HEK293 (cell line): ENCODE measurements at regions not wholly inside any gene's neighbourhood (a gene's known extent, or its start where the extent isn't known, plus 50 kb on each side); places are given as distances from the start of the nearest gene placed in this dataset.

ENCODE experiments used
- CTCF ChIA-PET: fragments of 350-600 bp; formaldehyde crosslinking; extraction: SDS; loops from one replicate; lab custom pipeline; 2021; ENCODE audit warnings: antibody characterized with exemption; lab: Yijun Ruan, JAX
- POLR2A ChIA-PET: fragments of 300-600 bp; formaldehyde crosslinking; extraction: SDS; loops from one replicate; lab custom pipeline; 2020; ENCODE audit warnings: antibody characterized with exemption, inconsistent platforms; lab: Yijun Ruan, JAX
- H3K27ac ChIP-seq: fragments of 200-500 bp; sonication (Bioruptor generic); 2 replicates; pipeline ENCODE4 v1.5.1; 2014; ENCODE audit warnings: low read depth, low read length, control low read depth, inconsistent platforms; ENCODE audit errors: extremely low read depth
- H3K36me3 ChIP-seq, 2 experiments: fragments of 200-500 bp in 1 of 2; sonication (Bioruptor generic) in 1 of 2; 1 replicate in 1 of 2; 2 replicates in 1 of 2; pipeline ENCODE4 v1.5.1; 2014 to 2017; ENCODE audit warnings: inconsistent platforms in 2 of 2, low read length in 2 of 2; ENCODE audit not compliant: control insufficient read depth in 2 of 2, insufficient read depth in 1 of 2
- H3K4me1 ChIP-seq: fragments of 200-500 bp; sonication (Bioruptor generic); 2 replicates; pipeline ENCODE4 v1.5.1; 2014; ENCODE audit warnings: mild to moderate bottlenecking, low read length, inconsistent platforms; ENCODE audit not compliant: control insufficient read depth, insufficient read depth
- H3K4me3 ChIP-seq: 2 replicates; pipeline ENCODE4 v1.5.1; 2011; ENCODE audit warnings: low read depth, mild to moderate bottlenecking, control low read depth, low read length, moderate library complexity
- H3K9me3 ChIP-seq: fragments of 200-500 bp; sonication (Bioruptor generic); 2 replicates; pipeline ENCODE4 v1.5.1; 2014; ENCODE audit warnings: low read depth, low read length, inconsistent platforms; ENCODE audit not compliant: control insufficient read depth, insufficient read depth
- AEBP2 ChIP-seq: fragments of 450-650 bp; formaldehyde crosslinking; IDR thresholded peaks from 2 replicates; pipeline ENCODE4 v1.5.1; 2016; ENCODE audit warnings: missing biosample characterization, missing genetic modification characterization, borderline replicate concordance
- SETDB1 ChIP-seq: IDR thresholded peaks from one replicate; pipeline ENCODE4 v1.6.1; 2017; ENCODE audit warnings: mild to moderate bottlenecking, low read length, moderate library complexity, mixed read lengths; ENCODE audit not compliant: insufficient read length
- TRIM28 ChIP-seq: IDR thresholded peaks from 2 replicates; pipeline ENCODE4 v1.6.1; 2011; ENCODE audit warnings: low read length, control low read depth, borderline replicate concordance
- ZEB2 ChIP-seq: fragments of 450-650 bp; formaldehyde crosslinking; IDR thresholded peaks from 2 replicates; pipeline ENCODE4 v1.5.1; 2016; ENCODE audit warnings: missing biosample characterization, missing genetic modification characterization
- ZNF133 ChIP-seq: fragments of 450-650 bp; formaldehyde crosslinking; IDR thresholded peaks from 2 replicates; pipeline ENCODE4 v1.5.1; 2016; ENCODE audit warnings: missing biosample characterization, missing genetic modification characterization
- ZNF184 ChIP-seq: fragments of 450-650 bp; IDR thresholded peaks from 2 replicates; pipeline ENCODE4 v1.5.1; 2018; ENCODE audit warnings: missing biosample characterization, mild to moderate bottlenecking, missing genetic modification characterization
- ZNF341 ChIP-seq: fragments of 450-650 bp; formaldehyde crosslinking; IDR thresholded peaks from 2 replicates; pipeline ENCODE4; 2016; ENCODE audit warnings: low read depth, missing biosample characterization, missing genetic modification characterization
- ZNF350 ChIP-seq: fragments of 450-650 bp; formaldehyde crosslinking; IDR thresholded peaks from 2 replicates; pipeline ENCODE4 v1.5.0; 2017; ENCODE audit warnings: missing biosample characterization, mild to moderate bottlenecking, missing genetic modification characterization
- ZNF391 ChIP-seq: fragments of 450-650 bp; formaldehyde crosslinking; IDR thresholded peaks from 2 replicates; pipeline ENCODE4 v1.5.1; 2016; ENCODE audit warnings: low read depth, missing biosample characterization, missing genetic modification characterization, borderline replicate concordance
- ZNF394 ChIP-seq: fragments of 450-650 bp; formaldehyde crosslinking; IDR thresholded peaks from 2 replicates; pipeline ENCODE4 v1.5.1; 2016; ENCODE audit warnings: missing biosample characterization, missing genetic modification characterization, mild to moderate bottlenecking, moderate library complexity, borderline replicate concordance
- ZNF513 ChIP-seq: fragments of 450-650 bp; IDR thresholded peaks from 2 replicates; pipeline ENCODE4 v1.5.1; 2018; ENCODE audit warnings: missing biosample characterization, missing genetic modification characterization
- ZNF571 ChIP-seq: fragments of 450-650 bp; formaldehyde crosslinking; IDR thresholded peaks from 2 replicates; pipeline ENCODE4 v1.5.0; 2017; ENCODE audit warnings: missing biosample characterization, missing genetic modification characterization
- ZNF658 ChIP-seq: fragments of 450-650 bp; formaldehyde crosslinking; IDR thresholded peaks from 2 replicates; pipeline ENCODE4; 2016; ENCODE audit warnings: missing biosample characterization, missing genetic modification characterization
- ZNF843 ChIP-seq: fragments of 450-650 bp; formaldehyde crosslinking; IDR thresholded peaks from 2 replicates; pipeline ENCODE4 v1.5.1; 2016; ENCODE audit warnings: missing biosample characterization, missing genetic modification characterization
- TF ChIP-seq, protein P1 (sequence below): fragments of 450-650 bp; formaldehyde crosslinking; IDR thresholded peaks from 2 replicates; pipeline ENCODE4 v1.5.1; 2016; ENCODE audit warnings: missing biosample characterization, missing genetic modification characterization
- TF ChIP-seq, protein P2 (sequence below): fragments of 450-650 bp; formaldehyde crosslinking; IDR thresholded peaks from 2 replicates; pipeline ENCODE4 v1.5.1; 2016; ENCODE audit warnings: missing biosample characterization, missing genetic modification characterization
- TF ChIP-seq, protein P3 (sequence below): fragments of 450-650 bp; formaldehyde crosslinking; IDR thresholded peaks from 2 replicates; pipeline ENCODE4 v1.5.1; 2017; ENCODE audit warnings: missing biosample characterization, missing genetic modification characterization

- H3K9me3 ChIP-seq = no peaks in the 10 kb centered on the region
- no peaks in the 10 kb centered on the region for H3K4me1 ChIP-seq
- no peaks in the 10 kb centered on the region for H3K36me3 ChIP-seq
- H3K4me3 ChIP-seq = no peak overlapping the region
- no peak overlapping the region for H3K27ac ChIP-seq
- no peak for TF ChIP-seq ZNF571 (tag by site-specific recombination)
- POLR2A ChIA-PET = no interaction called here
- CTCF ChIA-PET = no interaction called here
Observed at GRCh38 chr3:59266551-59266950, 216.7 kb upstream of the CFAP20DC start.

- no peaks in the 10 kb centered on the region for H3K9me3 ChIP-seq
- H3K27ac ChIP-seq = no peak overlapping the region
- no peak for TF ChIP-seq ZNF394
- no peak for TF ChIP-seq ZNF658 (tag by site-specific recombination)
- TF ChIP-seq ZNF350 = no peak
- ChIA-PET CTCF (no interaction called here), POLR2A (no interaction called here)
- H3K36me3 ChIP-seq = no peaks in the 10 kb centered on the region
- H3K4me1 ChIP-seq = no peaks in the 10 kb centered on the region
- no peak overlapping the region for H3K4me3 ChIP-seq
Observed at GRCh38 chr3:59265566-59265965, 215.7 kb upstream of the CFAP20DC start.

DNA sequence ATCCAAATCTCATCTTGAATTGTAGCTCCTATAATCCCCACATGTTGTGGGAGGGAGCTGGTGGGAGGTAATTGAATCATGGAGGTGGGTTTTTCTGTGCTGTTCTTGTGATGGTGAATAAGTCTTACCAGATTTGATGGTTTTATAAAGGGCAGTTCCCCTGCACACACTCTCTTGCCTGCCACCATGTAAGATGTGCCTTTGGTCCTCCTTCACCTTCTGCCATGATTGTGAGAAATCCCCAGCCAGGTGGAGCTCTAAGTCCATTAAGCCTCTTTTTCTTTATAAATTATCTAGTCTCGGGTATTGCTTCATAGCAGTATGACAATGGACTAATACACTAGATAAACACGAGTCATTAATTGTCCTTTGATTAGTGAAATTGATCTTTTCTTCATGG is 214.5 kb upstream of the CFAP20DC start:
- H3K4me3 ChIP-seq = no peak overlapping the region
- POLR2A ChIA-PET = no interaction called here
- H3K9me3 ChIP-seq = no peaks in the 10 kb centered on the region
- no peak overlapping the region for H3K27ac ChIP-seq
- TF ChIP-seq SETDB1 (peak; percentile 76), ZEB2 (tag by site-specific recombination) (no peak)
- TF ChIP-seq, all 188 proteins: peak for 1
- no peaks in the 10 kb centered on the region for H3K36me3 ChIP-seq
- CTCF ChIA-PET = interaction anchor here (0.7 kb wide), 1 partner anchor 1480 kb away, joined by 3 read pairs; no protein-coding TSS in a partner anchor
- no peaks in the 10 kb centered on the region for H3K4me1 ChIP-seq

GRCh38 chr3:59263152-59263551 is 213.3 kb upstream of the CFAP20DC start:
- Histone ChIP-seq H3K27ac (no peak overlapping the region), H3K4me3 (no peak overlapping the region), H3K36me3 (no peaks in the 10 kb centered on the region), H3K9me3 (no peaks in the 10 kb centered on the region), H3K4me1 (no peaks in the 10 kb centered on the region)
- ChIA-PET POLR2A (no interaction called here), CTCF (no interaction called here)
- no peak for TF ChIP-seq ZNF513 (tag by site-specific recombination)
- TF ChIP-seq, protein P1, sequence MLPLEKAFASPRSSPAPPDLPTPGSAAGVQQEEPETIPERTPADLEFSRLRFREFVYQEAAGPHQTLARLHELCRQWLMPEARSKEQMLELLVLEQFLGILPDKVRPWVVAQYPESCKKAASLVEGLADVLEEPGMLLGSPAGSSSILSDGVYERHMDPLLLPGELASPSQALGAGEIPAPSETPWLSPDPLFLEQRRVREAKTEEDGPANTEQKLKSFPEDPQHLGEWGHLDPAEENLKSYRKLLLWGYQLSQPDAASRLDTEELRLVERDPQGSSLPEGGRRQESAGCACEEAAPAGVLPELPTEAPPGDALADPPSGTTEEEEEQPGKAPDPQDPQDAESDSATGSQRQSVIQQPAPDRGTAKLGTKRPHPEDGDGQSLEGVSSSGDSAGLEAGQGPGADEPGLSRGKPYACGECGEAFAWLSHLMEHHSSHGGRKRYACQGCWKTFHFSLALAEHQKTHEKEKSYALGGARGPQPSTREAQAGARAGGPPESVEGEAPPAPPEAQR = no peak
- TF ChIP-seq ZNF184 = no peak
- no peak for TF ChIP-seq ZNF341 (tag by site-specific recombination)
- TF ChIP-seq ZNF571 (tag by site-specific recombination) = no peak

DNA sequence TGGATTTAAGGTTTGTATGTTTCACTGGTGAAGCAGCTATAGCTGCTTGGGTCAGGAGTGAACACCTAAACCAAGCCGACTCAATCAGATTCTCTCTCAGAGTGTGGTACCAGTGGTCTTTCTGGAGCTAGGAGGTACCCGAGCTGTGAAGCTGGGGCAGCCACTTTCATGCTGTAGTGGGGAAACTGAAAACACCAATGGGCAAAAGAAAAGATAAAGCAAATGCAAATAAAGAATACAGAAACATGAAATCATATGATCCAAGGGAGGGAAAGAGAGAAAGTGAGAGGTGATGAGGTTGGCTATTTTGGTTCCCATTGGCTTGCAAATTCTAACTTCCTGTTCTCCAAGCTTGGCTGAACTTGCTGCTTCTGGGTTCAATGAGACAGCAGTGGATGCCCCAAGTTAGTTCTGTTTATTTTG is 212.3 kb upstream of the CFAP20DC start:
- ChIA-PET POLR2A (no interaction called here), CTCF (interaction anchor here (0.6 kb wide), 1 partner anchor 17 kb away, joined by 4 read pairs; no protein-coding TSS in a partner anchor)
- Histone ChIP-seq H3K27ac (no peak overlapping the region), H3K4me3 (no peak overlapping the region), H3K9me3 (no peaks in the 10 kb centered on the region), H3K4me1 (no peaks in the 10 kb centered on the region), H3K36me3 (no peaks in the 10 kb centered on the region)
- TF ChIP-seq TRIM28 (no peak), ZNF843 (tag by site-specific recombination) (no peak), ZNF394 (no peak), ZNF391 (tag by site-specific recombination) (no peak), ZNF133 (tag by site-specific recombination) (no peak), AEBP2 (tag by site-specific recombination) (no peak)
- TF ChIP-seq, protein P2, sequence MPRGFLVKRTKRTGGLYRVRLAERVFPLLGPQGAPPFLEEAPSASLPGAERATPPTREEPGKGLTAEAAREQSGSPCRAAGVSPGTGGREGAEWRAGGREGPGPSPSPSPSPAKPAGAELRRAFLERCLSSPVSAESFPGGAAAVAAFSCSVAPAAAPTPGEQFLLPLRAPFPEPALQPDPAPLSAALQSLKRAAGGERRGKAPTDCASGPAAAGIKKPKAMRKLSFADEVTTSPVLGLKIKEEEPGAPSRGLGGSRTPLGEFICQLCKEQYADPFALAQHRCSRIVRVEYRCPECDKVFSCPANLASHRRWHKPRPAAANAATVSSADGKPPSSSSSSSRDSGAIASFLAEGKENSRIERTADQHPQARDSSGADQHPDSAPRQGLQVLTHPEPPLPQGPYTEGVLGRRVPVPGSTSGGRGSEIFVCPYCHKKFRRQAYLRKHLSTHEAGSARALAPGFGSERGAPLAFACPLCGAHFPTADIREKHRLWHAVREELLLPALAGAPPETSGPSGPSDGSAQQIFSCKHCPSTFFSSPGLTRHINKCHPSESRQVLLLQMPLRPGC (tag by site-specific recombination) = no peak
- TF ChIP-seq, protein P3, sequence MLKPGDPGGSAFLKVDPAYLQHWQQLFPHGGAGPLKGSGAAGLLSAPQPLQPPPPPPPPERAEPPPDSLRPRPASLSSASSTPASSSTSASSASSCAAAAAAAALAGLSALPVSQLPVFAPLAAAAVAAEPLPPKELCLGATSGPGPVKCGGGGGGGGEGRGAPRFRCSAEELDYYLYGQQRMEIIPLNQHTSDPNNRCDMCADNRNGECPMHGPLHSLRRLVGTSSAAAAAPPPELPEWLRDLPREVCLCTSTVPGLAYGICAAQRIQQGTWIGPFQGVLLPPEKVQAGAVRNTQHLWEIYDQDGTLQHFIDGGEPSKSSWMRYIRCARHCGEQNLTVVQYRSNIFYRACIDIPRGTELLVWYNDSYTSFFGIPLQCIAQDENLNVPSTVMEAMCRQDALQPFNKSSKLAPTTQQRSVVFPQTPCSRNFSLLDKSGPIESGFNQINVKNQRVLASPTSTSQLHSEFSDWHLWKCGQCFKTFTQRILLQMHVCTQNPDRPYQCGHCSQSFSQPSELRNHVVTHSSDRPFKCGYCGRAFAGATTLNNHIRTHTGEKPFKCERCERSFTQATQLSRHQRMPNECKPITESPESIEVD = no peak
